Stimulated activated naive CD4-positive, alpha-beta T cell (primary cell): ENCODE measurements at regions not wholly inside any gene's neighbourhood (a gene's known extent, or its start where the extent isn't known, plus 50 kb on each side); places are given as distances from the start of the nearest gene placed in this dataset.
"Not testable (repeated sequence)": the region's sequence is repeated elsewhere in the genome, so short reads cannot be mapped to it uniquely, and the experiment has no call there.

Source experiments
- DNase-seq, 6 experiments: peaks; one replicate each; lab custom pipeline; 2025; lab: John Stamatoyannopoulos, UW

- no peak for DNase-seq
Observed at GRCh38 chr1:47522935-47523834, 85.3 kb downstream of the FOXD2 start.

DNA sequence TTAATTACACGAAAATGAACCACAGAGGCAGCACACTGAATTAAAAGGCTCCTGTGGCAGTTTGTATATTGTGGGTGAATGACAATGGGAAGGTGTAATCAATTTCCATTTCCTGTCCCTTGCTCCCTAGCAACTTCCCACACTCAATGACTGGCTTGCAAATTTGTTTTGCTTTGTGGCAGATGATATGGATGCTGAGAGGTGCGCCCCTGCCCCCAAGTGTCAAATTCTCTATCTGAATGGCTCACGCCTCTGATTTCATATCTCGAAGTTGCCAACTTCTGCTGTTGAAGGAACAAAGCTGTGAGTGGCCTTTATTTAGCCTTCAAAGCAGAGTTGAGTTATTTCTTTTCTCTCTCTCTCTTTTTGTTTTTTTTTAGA is 86.0 kb downstream of the FOXD2 start:
- DNase-seq, result no peak

DNA sequence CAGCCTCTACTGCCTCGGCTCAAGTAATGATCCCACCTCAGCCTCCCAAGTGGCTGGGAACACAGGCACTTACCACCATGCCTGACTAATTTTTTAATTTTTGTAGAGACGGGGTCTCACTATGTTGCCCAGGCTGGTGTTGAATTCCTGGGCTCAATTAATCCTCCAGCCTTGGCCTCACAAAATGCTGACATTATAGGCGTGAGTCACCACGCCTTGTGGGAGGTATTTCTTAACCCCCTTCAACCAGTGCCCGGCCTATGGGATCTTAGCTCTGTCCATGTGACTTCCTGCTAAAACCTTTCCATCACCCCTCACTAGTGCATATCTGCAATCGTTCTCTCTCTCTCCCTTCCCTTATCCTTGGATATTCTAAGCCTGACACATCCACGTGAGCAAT is 86.4 kb downstream of the FOXD2 start:
- DNase-seq, result no peak

GRCh38 chr1:47527653-47528272 is 89.9 kb downstream of the FOXD2 start:
- DNase-seq, result no peak

- DNase-seq, result no peak
Observed at GRCh38 chr1:47529520-47530098, 91.8 kb downstream of the FOXD2 start.

DNA sequence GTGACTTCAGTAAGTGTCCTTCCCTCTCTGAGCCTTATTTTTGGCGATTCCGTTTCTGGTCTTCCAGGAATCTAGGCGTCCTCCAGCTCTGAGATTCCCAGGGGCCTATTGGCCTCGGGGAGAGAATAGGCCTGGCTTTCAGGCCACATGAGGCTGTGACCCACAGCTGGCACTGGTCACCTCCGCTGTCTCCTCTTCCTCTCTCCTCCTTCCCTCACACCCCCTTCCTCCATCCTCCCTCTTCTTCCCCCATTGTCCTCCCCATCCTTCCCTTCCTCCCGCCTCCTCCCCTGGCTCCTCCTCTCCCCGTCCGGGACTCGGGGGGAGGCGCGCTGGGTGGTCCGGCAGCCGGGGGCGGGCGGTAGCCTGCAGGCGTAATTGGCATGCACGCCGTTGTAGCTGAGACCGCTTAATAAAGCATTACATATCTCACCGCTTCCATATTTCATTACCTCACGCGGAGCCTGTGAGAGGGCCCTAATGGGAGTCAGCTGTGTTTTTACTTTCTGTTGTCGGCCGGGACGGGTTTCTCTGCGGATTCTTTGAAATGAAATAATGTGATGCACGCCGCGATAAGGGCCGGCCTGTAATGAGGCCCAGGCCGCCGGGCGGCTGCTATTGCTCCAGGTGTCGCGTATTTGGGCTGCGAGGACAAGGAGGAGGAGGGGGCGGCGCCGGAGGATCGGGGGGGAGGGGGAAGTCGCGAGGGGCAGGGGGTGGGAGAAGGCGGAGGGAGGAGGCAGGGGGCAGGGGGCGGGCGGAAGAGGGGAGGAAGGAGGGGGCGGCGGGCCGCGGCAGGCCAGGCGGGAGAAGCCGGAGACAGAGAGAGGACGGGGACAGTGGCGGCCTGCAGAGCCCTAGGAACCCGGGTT is 95.3 kb downstream of the FOXD2 start:
- DNase-seq, result no peak

DNA sequence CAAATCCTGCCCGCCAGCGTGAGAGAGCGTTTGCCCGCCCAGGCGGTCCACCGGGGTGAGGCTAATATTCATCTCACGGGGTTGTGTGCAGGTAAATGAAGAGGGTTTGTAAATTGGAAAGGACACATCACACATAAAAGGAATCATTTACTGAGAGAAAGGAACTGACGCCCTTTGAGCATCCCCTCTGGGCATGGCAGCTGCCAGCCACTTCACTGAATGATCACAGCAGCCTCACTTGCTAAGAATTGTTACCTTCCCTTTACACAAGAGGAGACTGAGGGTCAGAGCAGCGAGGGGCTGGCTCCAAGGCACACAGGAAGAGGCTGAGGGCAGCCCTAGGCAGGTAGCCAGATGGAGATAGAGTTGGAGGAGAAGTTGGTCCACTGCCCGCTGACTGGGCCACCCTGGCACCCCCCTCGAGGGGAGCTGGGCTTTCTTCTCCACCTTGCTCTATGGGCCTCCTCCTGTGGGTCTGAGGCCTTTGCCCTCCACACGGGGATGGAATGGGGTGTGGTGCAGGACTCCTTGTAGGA is 96.0 kb downstream of the FOXD2 start:
- DNase-seq, result no peak

DNA sequence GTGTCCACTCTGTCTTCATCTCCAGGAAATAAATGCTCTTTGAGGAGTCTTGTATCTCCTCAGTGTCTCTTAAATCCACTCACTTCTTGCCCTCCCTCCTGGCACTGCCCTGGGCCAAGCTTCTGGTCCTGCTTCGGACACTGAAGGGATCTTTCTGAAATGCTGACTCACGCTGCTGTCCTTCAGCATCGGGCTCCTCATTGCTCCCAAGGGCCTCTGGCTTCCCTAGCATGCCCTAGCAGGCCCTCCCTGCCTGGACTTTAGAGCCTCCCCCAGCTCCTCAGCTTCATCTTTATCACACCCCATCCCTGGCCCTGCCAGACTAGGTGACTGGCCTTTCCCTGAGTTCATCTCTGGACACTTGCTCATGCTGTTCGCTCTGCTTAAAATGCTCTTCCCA is 96.6 kb downstream of the FOXD2 start:
- no peak for DNase-seq

DNA sequence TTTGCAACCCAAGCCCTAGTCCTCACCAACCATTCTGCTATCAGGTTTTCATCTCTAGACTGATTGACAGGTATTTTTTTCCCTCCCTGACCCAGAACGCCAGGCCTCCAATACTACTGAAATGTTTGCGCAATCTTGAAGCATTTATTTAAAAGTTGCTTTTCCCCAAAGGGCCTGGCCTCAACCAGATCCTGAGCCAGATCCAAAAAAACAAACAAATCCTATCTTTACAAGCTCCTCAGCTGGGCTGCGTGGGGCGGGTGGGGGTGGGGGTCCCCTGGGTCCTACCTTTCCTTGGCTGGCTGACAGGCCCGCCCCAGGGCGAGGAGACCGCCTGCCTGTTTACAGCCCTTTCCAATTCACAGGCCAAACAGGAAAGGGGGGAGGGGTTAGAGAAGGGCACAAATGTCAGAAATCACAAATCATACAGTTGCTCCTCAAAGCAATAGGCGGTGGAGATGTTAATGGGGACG is 98.8 kb downstream of the FOXD2 start:
- DNase-seq, result no peak

GRCh38 chr1:47537268-47537667 is 99.4 kb downstream of the FOXD2 start:
- DNase-seq, result no peak

GRCh38 chr1:47537966-47538365 is 100.1 kb downstream of the FOXD2 start:
- DNase-seq, result no peak

DNA sequence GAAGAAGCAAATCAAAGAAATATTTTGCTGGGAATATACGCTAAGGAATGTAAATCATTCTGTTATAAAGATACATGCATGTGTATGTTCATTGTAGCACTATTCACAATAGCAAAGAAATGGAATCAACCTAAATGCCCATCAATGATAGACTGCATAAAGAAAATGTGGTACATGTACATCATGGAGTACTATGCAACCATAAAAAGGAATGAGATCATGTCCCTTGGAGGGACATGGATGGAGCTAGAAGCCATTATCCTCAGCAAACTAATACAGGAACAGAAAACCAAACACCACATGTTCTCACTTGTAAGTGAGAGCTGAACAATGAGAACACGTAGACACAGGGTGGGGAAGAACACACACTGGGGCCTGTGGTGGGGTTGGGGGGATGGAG is 100.7 kb downstream of the FOXD2 start:
- not testable (repeated sequence) for DNase-seq

DNA sequence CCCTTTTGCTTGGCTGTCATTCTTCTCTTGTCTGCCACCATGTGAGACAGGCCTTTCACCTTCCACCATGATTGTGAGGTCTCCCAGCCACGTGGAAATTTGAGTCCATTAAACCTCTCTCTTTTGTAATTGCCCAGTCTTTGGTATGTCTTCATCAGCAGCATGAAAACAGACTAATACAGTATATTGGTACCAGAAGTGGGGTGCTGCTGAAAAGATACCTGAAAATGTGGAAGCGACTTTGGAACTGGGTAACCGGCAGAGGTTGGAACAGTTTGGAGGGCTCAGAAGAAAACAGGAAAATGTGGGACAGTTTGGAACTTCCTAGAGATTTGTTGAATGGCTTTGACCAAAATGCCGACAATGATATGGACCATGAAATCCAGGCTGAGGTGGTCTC is 103.9 kb downstream of the FOXD2 start:
- DNase-seq, result not testable (repeated sequence)

DNA sequence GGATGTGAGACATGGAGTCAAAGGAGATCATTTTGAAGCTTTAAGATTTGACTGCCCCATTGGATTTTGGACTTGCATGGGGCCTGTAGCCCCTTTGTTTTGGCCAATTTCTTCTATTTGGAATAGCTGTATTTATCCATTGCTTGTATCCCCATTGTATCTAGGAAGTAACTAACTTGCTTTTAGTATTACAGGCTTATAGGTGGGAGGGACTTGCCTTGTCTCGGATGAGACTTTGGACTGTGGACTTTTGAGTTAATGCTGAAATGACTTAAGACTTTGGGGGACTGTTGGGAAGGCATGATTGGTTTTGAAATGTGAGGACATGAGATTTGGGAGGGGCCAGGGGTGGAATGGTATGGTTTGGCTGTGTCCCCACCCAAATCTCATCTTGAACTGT is 105.2 kb downstream of the FOXD2 start:
- DNase-seq, result not testable (repeated sequence)

DNA sequence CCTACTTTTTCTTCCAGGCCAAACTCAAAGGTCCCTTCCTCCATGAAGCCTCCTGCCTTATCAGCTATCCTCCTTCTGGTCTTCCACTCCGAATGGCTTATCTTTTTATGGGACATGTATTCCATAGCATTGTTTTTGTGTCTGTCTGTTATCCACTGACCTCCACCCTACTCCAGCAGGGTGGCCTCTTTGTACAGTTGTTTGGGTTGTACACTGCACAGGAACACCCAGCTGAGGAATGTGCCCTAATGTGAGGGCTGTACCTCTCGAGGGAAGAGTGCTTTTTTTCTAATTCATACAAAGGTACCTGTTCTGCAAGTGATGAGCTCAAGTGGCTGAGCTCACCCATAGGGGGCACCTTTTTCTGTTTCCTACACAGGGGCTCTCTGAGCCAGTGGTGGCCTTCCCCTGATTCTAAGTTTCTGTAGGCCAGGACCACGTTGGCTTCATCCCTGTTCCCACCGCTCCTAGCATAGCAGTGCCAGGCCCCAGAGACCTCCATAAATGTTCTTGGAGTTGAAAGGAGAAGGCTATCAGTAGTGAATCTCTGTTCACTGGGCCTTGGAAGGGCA is 108.2 kb downstream of the FOXD2 start:
- no peak for DNase-seq

GRCh38 chr1:47547753-47548573 is 110.1 kb downstream of the FOXD2 start:
- no peak for DNase-seq

DNA sequence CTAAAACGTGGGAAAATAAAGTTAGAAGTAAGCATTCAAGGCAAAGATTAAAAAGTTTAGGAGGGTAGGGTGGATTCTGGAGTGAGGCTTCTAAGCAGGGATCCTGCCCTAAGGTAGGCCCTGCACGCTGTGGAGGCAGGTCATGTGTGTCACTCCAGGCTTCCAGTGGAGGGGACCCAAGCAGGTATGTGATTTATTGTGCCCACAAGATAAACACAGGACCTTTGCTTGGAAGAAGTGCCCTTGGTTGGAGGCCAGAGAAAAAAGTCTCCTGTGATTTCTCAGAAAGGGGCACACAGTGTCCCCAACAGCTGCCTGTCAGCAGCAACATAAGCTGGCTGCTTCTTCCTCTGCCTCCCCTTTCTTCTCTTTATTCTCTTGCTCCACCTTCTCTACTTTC is 110.8 kb downstream of the FOXD2 start:
- no peak for DNase-seq

GRCh38 chr1:47549532-47549931 is 111.7 kb downstream of the FOXD2 start:
- no peak for DNase-seq

DNA sequence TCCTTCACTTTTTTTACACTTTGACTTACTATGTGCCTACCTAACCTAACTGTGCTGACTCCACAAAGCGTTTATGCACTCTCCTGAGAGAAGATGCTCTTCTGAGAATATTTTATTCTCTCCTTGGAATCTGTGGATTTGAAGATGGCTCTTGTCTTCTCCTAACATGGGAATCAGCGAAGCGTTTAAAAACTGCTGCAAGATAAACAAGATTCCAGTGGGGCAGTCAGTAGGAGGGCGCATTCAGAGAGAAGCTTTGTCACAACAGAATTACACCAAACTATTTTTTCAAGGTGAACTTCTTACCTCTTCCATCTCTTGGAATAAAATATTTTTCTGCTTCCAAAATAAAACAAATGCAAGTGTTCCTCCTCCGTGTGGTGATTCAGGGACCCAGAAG is 113.1 kb downstream of the FOXD2 start:
- DNase-seq, result no peak

DNA sequence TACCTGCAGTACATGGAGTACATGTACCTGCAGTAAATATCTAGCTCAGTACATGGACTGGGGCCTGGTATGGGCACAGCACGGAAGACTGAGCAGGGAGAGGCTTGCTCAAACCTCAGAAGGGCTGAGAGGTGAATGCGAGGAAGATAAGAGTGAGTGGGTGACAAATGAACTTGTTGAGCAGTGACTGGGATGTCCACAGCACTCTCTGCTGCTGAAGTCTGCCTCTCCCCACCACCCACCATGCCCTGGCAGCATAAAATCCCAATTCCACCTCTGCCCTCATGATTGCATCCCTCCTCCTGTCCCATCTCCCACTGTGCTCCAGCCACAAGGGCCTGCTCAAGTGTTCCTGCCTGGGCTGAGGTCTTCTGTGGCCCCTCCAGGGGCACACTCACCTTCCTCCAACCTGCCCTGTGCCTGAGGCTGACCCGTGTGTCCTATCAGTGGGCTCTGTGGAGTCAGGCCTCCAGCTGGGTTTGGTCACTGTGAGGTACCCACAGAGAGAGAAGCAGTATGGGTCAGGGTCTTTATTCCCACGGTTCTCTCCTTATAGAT is 114.2 kb downstream of the FOXD2 start:
- no peak for DNase-seq
